K562 (cell line): ENCODE measurements at regions not wholly inside any gene's neighbourhood (a gene's known extent, or its start where the extent isn't known, plus 50 kb on each side); places are given as distances from the start of the nearest gene placed in this dataset.

Experiments
- ATF6 ChIP-seq: sonication (generic); formaldehyde crosslinking; IDR thresholded peaks from 2 replicates; pipeline ENCODE4 v1.4.0; 2020; ENCODE audit warnings: mild to moderate bottlenecking, missing genetic modification reagents
- BACH1 ChIP-seq: fragments of 200-800 bp; sonication (Bioruptor generic); IDR thresholded peaks from 2 replicates; pipeline ENCODE4 v1.6.1; 2016; ENCODE audit warnings: missing genetic modification characterization, missing compliant biosample characterization
- BCLAF1 ChIP-seq, 2 experiments: fragments of 450-650 bp in 1 of 2; IDR thresholded peaks; 2 replicates each; pipeline ENCODE4 v1.6.1; 2011 to 2017; ENCODE audit warnings: low read depth in 2 of 2, antibody characterized with exemption in 1 of 2, borderline replicate concordance in 1 of 2, low read length in 1 of 2, mild to moderate bottlenecking in 1 of 2, mixed read lengths in 1 of 2; ENCODE audit not compliant: control insufficient read depth in 1 of 2
- BDP1 ChIP-seq: IDR thresholded peaks from 3 replicates; pipeline ENCODE4 v1.6.1; 2011; ENCODE audit not compliant: insufficient read length, insufficient read depth
- C11orf30 ChIP-seq: fragments of 450-650 bp; IDR thresholded peaks from 2 replicates; pipeline ENCODE4 v1.6.1; 2016; ENCODE audit warnings: low read depth, mild to moderate bottlenecking
- CSDE1 ChIP-seq, 2 experiments: fragments of 450-650 bp; IDR thresholded peaks; 2 replicates each; pipeline ENCODE4 v1.6.1; 2016; ENCODE audit warnings: mild to moderate bottlenecking in 1 of 2
- CTCF ChIP-seq, 3 experiments: IDR thresholded peaks in 2 of 3; conservative IDR thresholded peaks in 1 of 3; 2 replicates each; pipeline ENCODE4 v1.5.1; 2011 to 2012; ENCODE audit warnings: low read length in 3 of 3, mild to moderate bottlenecking in 3 of 3, control low read depth in 2 of 3, improper control_type of control experiment in 1 of 3, inconsistent platforms in 1 of 3, low read depth in 1 of 3, mixed read lengths in 1 of 3, moderate library complexity in 1 of 3; ENCODE audit not compliant: insufficient read depth in 2 of 3
- KDM5B ChIP-seq: fragments of 200-600 bp; sonication (generic); IDR thresholded peaks from 2 replicates; pipeline ENCODE4 v1.6.1; 2012; ENCODE audit warnings: low read depth, mild to moderate bottlenecking, moderate library complexity, low read length, control low read depth, inconsistent platforms; ENCODE audit not compliant: insufficient replicate concordance
- MAFK ChIP-seq: IDR thresholded peaks from 2 replicates; pipeline ENCODE4 v1.6.1; 2011; ENCODE audit warnings: low read length, improper control_type of control experiment
- SETDB1 ChIP-seq: IDR thresholded peaks from one replicate; pipeline ENCODE4 v1.6.1; 2012; ENCODE audit warnings: low read length, control low read depth, inconsistent platforms
- SMAD2 ChIP-seq: fragments of 150-350 bp; IDR thresholded peaks from 2 replicates; pipeline ENCODE4 v1.6.1; 2014; ENCODE audit warnings: low read depth, mild to moderate bottlenecking, low read length
- ZNF253 ChIP-seq: fragments of 250-450 bp; sonication (Bioruptor Pico); conservative IDR thresholded peaks from 2 replicates; pipeline ENCODE4 v1.6.1; 2021; ENCODE audit warnings: mild to moderate bottlenecking
- ZNF445 ChIP-seq: fragments of 250-450 bp; sonication (Bioruptor Pico); IDR thresholded peaks from 2 replicates; pipeline ENCODE4 v1.4.0; 2020; ENCODE audit warnings: low read depth, mild to moderate bottlenecking, moderate library complexity
- TF ChIP-seq, protein P1 (sequence below): fragments of 450-650 bp; formaldehyde crosslinking; IDR thresholded peaks from 2 replicates; pipeline ENCODE4 v1.4.0; 2020; ENCODE audit warnings: mild to moderate bottlenecking
- TF ChIP-seq, protein P2 (sequence below): sonication (generic); formaldehyde crosslinking; IDR thresholded peaks from 2 replicates; pipeline ENCODE4 v1.8.0; 2022; ENCODE audit warnings: mild to moderate bottlenecking, missing genetic modification reagents, borderline replicate concordance
- TF ChIP-seq, protein P3 (sequence below): fragments of 250-450 bp; sonication (Bioruptor Pico); IDR thresholded peaks from 2 replicates; pipeline ENCODE4 v1.5.0; 2021

GRCh38 chr21:24272521-24272938, 1334.8 kb downstream of the MRPL39 start (continued):
- TF ChIP-seq CTCF (IDR thresholded peaks at IDR 0.05 in 2 of 3, conservative IDR thresholded peaks at IDR 0.05 in 1 of 3; ENCODE audit: insufficient read depth in 2 of 3, low read depth in 1 of 3, low read length in 3 of 3), result no peak
- TF ChIP-seq KDM5B, result no peak
- no peak for TF ChIP-seq BCLAF1 (IDR thresholded peaks at IDR 0.05; ENCODE audit: borderline replicate concordance in 1 of 2, control insufficient read depth in 1 of 2, low read depth in 2 of 2, low read length in 1 of 2)
- TF ChIP-seq, protein P1, sequence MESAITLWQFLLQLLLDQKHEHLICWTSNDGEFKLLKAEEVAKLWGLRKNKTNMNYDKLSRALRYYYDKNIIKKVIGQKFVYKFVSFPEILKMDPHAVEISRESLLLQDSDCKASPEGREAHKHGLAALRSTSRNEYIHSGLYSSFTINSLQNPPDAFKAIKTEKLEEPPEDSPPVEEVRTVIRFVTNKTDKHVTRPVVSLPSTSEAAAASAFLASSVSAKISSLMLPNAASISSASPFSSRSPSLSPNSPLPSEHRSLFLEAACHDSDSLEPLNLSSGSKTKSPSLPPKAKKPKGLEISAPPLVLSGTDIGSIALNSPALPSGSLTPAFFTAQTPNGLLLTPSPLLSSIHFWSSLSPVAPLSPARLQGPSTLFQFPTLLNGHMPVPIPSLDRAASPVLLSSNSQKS (CRISPR knock-in tag), result no peak; the same call in 1 of the 2 replicates
- TF ChIP-seq ZNF445 (CRISPR knock-in tag), result peak; percentile 66; the same call in 1 of the 2 replicates
- TF ChIP-seq BDP1, result no peak
- TF ChIP-seq ZNF253 (CRISPR knock-in tag), result peak; percentile 43; the same call in 1 of the 2 replicates
- TF ChIP-seq C11orf30, result peak; percentile 73
- no peak for TF ChIP-seq SETDB1
- peak; percentile 70 for TF ChIP-seq MAFK
- TF ChIP-seq, protein P2, sequence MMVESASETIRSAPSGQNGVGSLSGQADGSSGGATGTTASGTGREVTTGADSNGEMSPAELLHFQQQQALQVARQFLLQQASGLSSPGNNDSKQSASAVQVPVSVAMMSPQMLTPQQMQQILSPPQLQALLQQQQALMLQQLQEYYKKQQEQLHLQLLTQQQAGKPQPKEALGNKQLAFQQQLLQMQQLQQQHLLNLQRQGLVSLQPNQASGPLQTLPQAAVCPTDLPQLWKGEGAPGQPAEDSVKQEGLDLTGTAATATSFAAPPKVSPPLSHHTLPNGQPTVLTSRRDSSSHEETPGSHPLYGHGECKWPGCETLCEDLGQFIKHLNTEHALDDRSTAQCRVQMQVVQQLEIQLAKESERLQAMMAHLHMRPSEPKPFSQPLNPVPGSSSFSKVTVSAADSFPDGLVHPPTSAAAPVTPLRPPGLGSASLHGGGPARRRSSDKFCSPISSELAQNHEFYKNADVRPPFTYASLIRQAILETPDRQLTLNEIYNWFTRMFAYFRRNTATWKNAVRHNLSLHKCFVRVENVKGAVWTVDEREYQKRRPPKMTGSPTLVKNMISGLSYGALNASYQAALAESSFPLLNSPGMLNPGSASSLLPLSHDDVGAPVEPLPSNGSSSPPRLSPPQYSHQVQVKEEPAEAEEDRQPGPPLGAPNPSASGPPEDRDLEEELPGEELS (CRISPR knock-in tag), result no peak
- no peak for TF ChIP-seq CSDE1 (IDR thresholded peaks at IDR 0.05)
- TF ChIP-seq SMAD2, result no peak
- peak; percentile 65; the same call in 1 of the 2 replicates for TF ChIP-seq BACH1 (tag)
- TF ChIP-seq, protein P3, sequence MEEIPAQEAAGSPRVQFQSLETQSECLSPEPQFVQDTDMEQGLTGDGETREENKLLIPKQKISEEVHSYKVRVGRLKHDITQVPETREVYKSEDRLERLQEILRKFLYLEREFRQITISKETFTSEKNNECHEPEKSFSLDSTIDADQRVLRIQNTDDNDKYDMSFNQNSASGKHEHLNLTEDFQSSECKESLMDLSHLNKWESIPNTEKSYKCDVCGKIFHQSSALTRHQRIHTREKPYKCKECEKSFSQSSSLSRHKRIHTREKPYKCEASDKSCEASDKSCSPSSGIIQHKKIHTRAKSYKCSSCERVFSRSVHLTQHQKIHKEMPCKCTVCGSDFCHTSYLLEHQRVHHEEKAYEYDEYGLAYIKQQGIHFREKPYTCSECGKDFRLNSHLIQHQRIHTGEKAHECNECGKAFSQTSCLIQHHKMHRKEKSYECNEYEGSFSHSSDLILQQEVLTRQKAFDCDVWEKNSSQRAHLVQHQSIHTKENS, result no peak
- 0 out of 2 replicates have a peak, but pooled peaks have one; percentile 48 for TF ChIP-seq ATF6 (CRISPR knock-in tag)
